Bronchial epithelial cell (primary cell): ENCODE measurements at regions not wholly inside any gene's neighbourhood (a gene's known extent, or its start where the extent isn't known, plus 50 kb on each side); places are given as distances from the start of the nearest gene placed in this dataset.
"Not testable (repeated sequence)": the region's sequence is repeated elsewhere in the genome, so short reads cannot be mapped to it uniquely, and the experiment has no call there.

Experiments
- DNase-seq: peaks from one replicate; pipeline ENCODE4 v3.0.0-alpha.2; 2010; ENCODE audit warnings: low read depth
- FAIRE-seq: peaks from 2 replicates; lab custom pipeline; 2011; peaks lifted over from hg19 to GRCh38; lab: Jason Lieb, UNC
- H3K27me3 ChIP-seq: 2 replicates; pipeline ENCODE4 v1.5.1; 2011; ENCODE audit warnings: low read length; ENCODE audit not compliant: control insufficient read depth, insufficient read depth
- H3K36me3 ChIP-seq: 2 replicates; pipeline ENCODE4 v1.5.1; 2011; ENCODE audit warnings: low read length; ENCODE audit not compliant: control insufficient read depth, insufficient read depth
- H3K4me3 ChIP-seq: 2 replicates; pipeline ENCODE4 v1.5.1; 2011; ENCODE audit warnings: mild to moderate bottlenecking, low read depth, low read length, control low read depth
- CTCF ChIP-seq: IDR thresholded peaks from 2 replicates; pipeline ENCODE4 v1.5.1; 2011; ENCODE audit warnings: mild to moderate bottlenecking, moderate library complexity, low read length, control low read depth, inconsistent platforms; ENCODE audit not compliant: insufficient read depth, severe bottlenecking

DNA sequence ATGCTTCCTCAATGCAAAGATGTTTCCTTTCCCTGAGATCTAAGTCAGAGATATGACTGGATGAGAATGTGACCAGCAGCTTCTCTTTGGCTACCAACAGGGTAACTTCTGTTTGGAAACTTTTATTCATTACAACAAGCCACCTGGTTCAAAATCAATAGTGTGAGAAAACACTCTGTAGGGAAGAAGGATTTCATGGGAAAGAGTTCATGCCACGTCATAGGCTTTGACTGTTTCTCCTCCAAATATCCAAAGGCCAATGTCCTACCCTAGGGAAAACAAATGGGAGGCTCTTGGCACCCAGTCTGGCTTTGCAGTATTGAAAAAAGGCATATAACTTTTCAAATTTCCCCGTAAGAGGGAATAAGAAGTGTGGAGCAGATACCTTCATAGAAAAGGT is 245.5 kb downstream of the FNDC1 start:
- no peak for TF ChIP-seq CTCF
- H3K36me3 ChIP-seq: no peaks in the 10 kb centered on the region
- no peak for FAIRE-seq
- no peak overlapping the region for H3K4me3 ChIP-seq
- DNase-seq: no peak
- H3K27me3 ChIP-seq: no peaks in the 10 kb centered on the region

GRCh38 chr6:159407211-159407780 is 238.1 kb downstream of the FNDC1 start:
- FAIRE-seq, H3K27me3 ChIP-seq, H3K4me3 ChIP-seq, DNase-seq, H3K36me3 ChIP-seq: not testable (repeated sequence)

DNA sequence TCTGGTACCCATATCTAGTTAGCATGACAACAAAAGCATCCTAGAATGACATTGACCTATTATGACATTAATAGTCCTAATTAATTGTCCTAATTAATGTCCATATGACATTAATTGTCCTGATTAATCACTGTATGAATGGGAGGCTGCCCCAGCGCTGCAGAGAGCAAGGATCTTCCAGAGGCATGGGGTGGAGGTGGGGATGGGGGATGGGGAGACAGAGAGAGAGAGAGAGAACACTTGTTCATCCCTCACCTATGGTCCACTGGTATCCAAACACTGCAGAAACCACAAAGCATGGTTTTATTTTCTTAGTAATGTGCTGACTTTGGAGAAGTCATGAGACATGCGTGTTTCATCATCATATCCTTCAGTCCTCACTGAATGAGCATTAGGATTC is 235.1 kb downstream of the FNDC1 start:
- Histone ChIP-seq H3K36me3 (no peaks in the 10 kb centered on the region), H3K4me3 (no peak overlapping the region), H3K27me3 (no peaks in the 10 kb centered on the region)
- TF ChIP-seq CTCF: no peak
- no peak for FAIRE-seq
- DNase-seq: no peak

DNA sequence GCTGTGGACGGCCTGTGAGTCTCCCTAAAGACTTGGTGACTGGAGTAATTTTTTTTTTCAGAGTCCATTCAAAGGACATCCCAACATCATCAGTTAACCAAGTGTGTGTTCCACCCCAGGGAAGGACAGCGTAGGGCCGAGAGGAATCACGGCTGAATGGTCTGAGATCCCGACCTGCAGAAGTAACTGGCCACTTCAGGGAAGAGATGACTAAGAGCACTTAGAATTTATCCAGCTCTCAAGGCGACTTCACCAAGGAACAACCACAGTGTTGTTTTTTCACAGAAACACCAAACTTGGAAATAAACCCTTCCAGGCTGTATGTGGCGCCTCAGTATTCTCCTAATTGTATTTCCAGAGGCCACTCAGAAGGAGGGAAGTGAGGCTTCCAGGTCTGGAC is 231.6 kb downstream of the FNDC1 start:
- Histone ChIP-seq H3K36me3 (no peaks in the 10 kb centered on the region), H3K4me3 (no peak overlapping the region), H3K27me3 (no peaks in the 10 kb centered on the region)
- FAIRE-seq: no peak
- TF ChIP-seq CTCF: no peak
- no peak for DNase-seq

DNA sequence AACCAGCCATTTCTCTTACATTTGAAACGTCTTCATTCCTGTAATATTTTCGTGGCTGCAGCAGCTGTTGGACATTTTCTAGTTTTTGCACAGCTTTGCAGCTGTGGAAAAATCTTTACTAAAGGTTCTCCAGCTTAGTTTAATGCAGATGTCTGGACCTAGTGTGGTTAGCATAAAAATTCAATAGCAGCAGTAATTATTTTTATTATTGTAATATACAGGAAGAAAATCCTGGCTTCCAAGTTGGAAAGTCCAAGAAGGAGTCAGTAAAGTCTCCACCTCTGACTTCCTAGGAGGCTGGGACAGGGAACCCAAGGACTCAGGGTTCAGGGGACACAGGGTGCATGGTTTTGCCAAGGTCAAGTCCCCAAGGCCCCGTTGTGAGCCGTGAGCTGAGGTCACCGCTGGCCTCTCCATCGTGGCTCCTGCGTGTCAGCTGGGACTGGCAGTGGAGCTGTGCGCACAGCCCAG is 230.6 kb downstream of the FNDC1 start:
- Histone ChIP-seq H3K4me3 (no peak overlapping the region), H3K36me3 (no peaks in the 10 kb centered on the region), H3K27me3 (no peaks in the 10 kb centered on the region)
- FAIRE-seq: no peak
- DNase-seq: no peak
- no peak for TF ChIP-seq CTCF

GRCh38 chr6:159398633-159399032 is 229.4 kb downstream of the FNDC1 start:
- TF ChIP-seq CTCF: no peak
- DNase-seq (no peak), FAIRE-seq (no peak)
- H3K27me3 ChIP-seq: no peaks in the 10 kb centered on the region
- no peak overlapping the region for H3K4me3 ChIP-seq
- no peaks in the 10 kb centered on the region for H3K36me3 ChIP-seq
